ENCODE measurements at regions not wholly inside any gene's neighbourhood (a gene's known extent, or its start where the extent isn't known, plus 50 kb on each side); places are given as distances from the start of the nearest gene placed in this dataset.

- H4K20me1 ChIP-seq (ENCODE audit: insufficient read depth): no peaks in the 10 kb centered on the region
- no peak overlapping the region for H3K9ac ChIP-seq
- no peak overlapping the region for H3K4me2 ChIP-seq
- H3K79me2 ChIP-seq (ENCODE audit: insufficient read depth, low read depth): no peaks in the 10 kb centered on the region
- no peak overlapping the region for H3K27ac ChIP-seq
- no peak overlapping the region for H3K4me3 ChIP-seq (IDR thresholded peaks at IDR 0.05; ENCODE audit: insufficient read depth, low read depth, low read length)
- TF ChIP-seq CTCF (conservative IDR thresholded peaks at IDR 0.05; ENCODE audit: low read depth, low read length): no peak
- no peaks in the 10 kb centered on the region for H3K4me1 ChIP-seq (ENCODE audit: low read depth, poor library complexity, severe bottlenecking)
- H3K36me3 ChIP-seq (ENCODE audit: insufficient read depth): no peaks in the 10 kb centered on the region
- H3K27me3 ChIP-seq (ENCODE audit: insufficient read depth, low read depth): no peaks in the 10 kb centered on the region
- no peak overlapping the region for H2AFZ ChIP-seq (ENCODE audit: low read depth)
Measured at GRCh38 chr14:55822906-55823305, 242.9 kb downstream of the KTN1 start.

GRCh38 chr14:55832122-55832911 is 252.3 kb downstream of the KTN1 start:
- Histone ChIP-seq H3K27me3 (ENCODE audit: insufficient read depth, low read depth) (no peaks in the 10 kb centered on the region), H3K27ac (no peak overlapping the region), H3K79me2 (ENCODE audit: insufficient read depth, low read depth) (no peaks in the 10 kb centered on the region), H3K9ac (no peak overlapping the region), H3K4me1 (ENCODE audit: low read depth, poor library complexity, severe bottlenecking) (no peaks in the 10 kb centered on the region), H4K20me1 (ENCODE audit: insufficient read depth) (no peaks in the 10 kb centered on the region), H3K4me3 (IDR thresholded peaks at IDR 0.05; ENCODE audit: insufficient read depth, low read depth, low read length) (no peak overlapping the region), H3K4me2 (no peak overlapping the region), H3K36me3 (ENCODE audit: insufficient read depth) (no peaks in the 10 kb centered on the region), H2AFZ (ENCODE audit: low read depth) (no peak overlapping the region)
- no peak for TF ChIP-seq CTCF (conservative IDR thresholded peaks at IDR 0.05; ENCODE audit: low read depth, low read length)

- no peak overlapping the region for H3K4me2 ChIP-seq
- no peak overlapping the region for H2AFZ ChIP-seq (ENCODE audit: low read depth)
- TF ChIP-seq CTCF (conservative IDR thresholded peaks at IDR 0.05; ENCODE audit: low read depth, low read length): no peak
- H3K9ac ChIP-seq: no peak overlapping the region
- no peaks in the 10 kb centered on the region for H3K79me2 ChIP-seq (ENCODE audit: insufficient read depth, low read depth)
- H3K27me3 ChIP-seq (ENCODE audit: insufficient read depth, low read depth): no peaks in the 10 kb centered on the region
- H3K4me1 ChIP-seq (ENCODE audit: low read depth, poor library complexity, severe bottlenecking): no peaks in the 10 kb centered on the region
- H4K20me1 ChIP-seq (ENCODE audit: insufficient read depth): no peaks in the 10 kb centered on the region
- no peak overlapping the region for H3K4me3 ChIP-seq (IDR thresholded peaks at IDR 0.05; ENCODE audit: insufficient read depth, low read depth, low read length)
- H3K27ac ChIP-seq: no peak overlapping the region
- H3K36me3 ChIP-seq (ENCODE audit: insufficient read depth): no peaks in the 10 kb centered on the region
Measured at GRCh38 chr14:55832974-55833373, 253.0 kb downstream of the KTN1 start.

GRCh38 chr14:55834390-55834789 is 254.4 kb downstream of the KTN1 start:
- no peak overlapping the region for H3K4me2 ChIP-seq
- no peaks in the 10 kb centered on the region for H3K36me3 ChIP-seq (ENCODE audit: insufficient read depth)
- no peaks in the 10 kb centered on the region for H3K79me2 ChIP-seq (ENCODE audit: insufficient read depth, low read depth)
- no peak for TF ChIP-seq CTCF (conservative IDR thresholded peaks at IDR 0.05; ENCODE audit: low read depth, low read length)
- no peak overlapping the region for H3K4me3 ChIP-seq (IDR thresholded peaks at IDR 0.05; ENCODE audit: insufficient read depth, low read depth, low read length)
- H3K27me3 ChIP-seq (ENCODE audit: insufficient read depth, low read depth): no peaks in the 10 kb centered on the region
- no peak overlapping the region for H3K27ac ChIP-seq
- no peak overlapping the region for H3K9ac ChIP-seq
- no peaks in the 10 kb centered on the region for H4K20me1 ChIP-seq (ENCODE audit: insufficient read depth)
- no peak overlapping the region for H2AFZ ChIP-seq (ENCODE audit: low read depth)
- H3K4me1 ChIP-seq (ENCODE audit: low read depth, poor library complexity, severe bottlenecking): no peaks in the 10 kb centered on the region

Data from KMS-11 (cell line).